ENCODE measurements at regions not wholly inside any gene's neighbourhood (a gene's known extent, or its start where the extent isn't known, plus 50 kb on each side); places are given as distances from the start of the nearest gene placed in this dataset.

- H3K4me3 ChIP-seq (ENCODE audit: low read length), result no peak overlapping the region
- no peak for DNase-seq (ENCODE audit: low read depth)
- no peak for TF ChIP-seq CTCF (IDR thresholded peaks at IDR 0.05; ENCODE audit: insufficient read depth, low read depth, low read length, missing control alignments)
Measured at GRCh38 chr10:128687927-128688549, 561.8 kb upstream of the MKI67 start.

GRCh38 chr10:128689667-128690066 is 563.4 kb upstream of the MKI67 start:
- TF ChIP-seq CTCF (IDR thresholded peaks at IDR 0.05; ENCODE audit: insufficient read depth, low read depth, low read length, missing control alignments), result no peak
- DNase-seq (ENCODE audit: low read depth), result no peak
- no peak overlapping the region for H3K4me3 ChIP-seq (ENCODE audit: low read length)

- no peak for TF ChIP-seq CTCF (IDR thresholded peaks at IDR 0.05; ENCODE audit: insufficient read depth, low read depth, low read length, missing control alignments)
- H3K4me3 ChIP-seq (ENCODE audit: low read length), result no peak overlapping the region
- no peak for DNase-seq (ENCODE audit: low read depth)
Measured at GRCh38 chr10:128693493-128694131, 567.4 kb upstream of the MKI67 start.

GRCh38 chr10:128694168-128694850 is 568.1 kb upstream of the MKI67 start:
- TF ChIP-seq CTCF (IDR thresholded peaks at IDR 0.05; ENCODE audit: insufficient read depth, low read depth, low read length, missing control alignments), result no peak
- H3K4me3 ChIP-seq (ENCODE audit: low read length), result no peak overlapping the region
- no peak for DNase-seq (ENCODE audit: low read depth)

GRCh38 chr10:128694851-128695725 is 568.9 kb upstream of the MKI67 start:
- no peak overlapping the region for H3K4me3 ChIP-seq (ENCODE audit: low read length)
- no peak for TF ChIP-seq CTCF (IDR thresholded peaks at IDR 0.05; ENCODE audit: insufficient read depth, low read depth, low read length, missing control alignments)
- DNase-seq (ENCODE audit: low read depth), result no peak

- no peak for TF ChIP-seq CTCF (IDR thresholded peaks at IDR 0.05; ENCODE audit: insufficient read depth, low read depth, low read length, missing control alignments)
- no peak for DNase-seq (ENCODE audit: low read depth)
- no peak overlapping the region for H3K4me3 ChIP-seq (ENCODE audit: low read length)
Measured at GRCh38 chr10:128695931-128696330, 569.7 kb upstream of the MKI67 start.

Measured in epithelial cell of esophagus (primary cell).